K562 (cell line): ENCODE measurements at regions not wholly inside any gene's neighbourhood (a gene's known extent, or its start where the extent isn't known, plus 50 kb on each side); places are given as distances from the start of the nearest gene placed in this dataset.

Experiments used
- ATAC-seq: fragments of 200-7000 bp; cut with Tn5 transposase; 3 replicates; pipeline ENCODE4 v1.9.1; 2020; ENCODE audit warnings: moderate library complexity
- BruUV-seq: library from RNA; stranded (reverse); fragments of 400-500 nt; replicated peaks from 2 replicates; lab custom pipeline; 2021; lab: Mats Ljungman, UMichigan
- CTCF ChIA-PET: fragments of 300-600 bp; formaldehyde crosslinking; extraction: SDS; loops from one replicate; lab custom pipeline; 2021; ENCODE audit warnings: low intra/inter-chr PET ratio; lab: Yijun Ruan, JAX
- POLR2A ChIA-PET: fragments of 300-600, 350-650 bp; sonication (Branson Sonifier 250); formaldehyde crosslinking; extraction: SDS; loops from one replicate; lab custom pipeline; 2021; ENCODE audit warnings: antibody characterized with exemption, inconsistent platforms; lab: Yijun Ruan, JAX
- DNase-seq, 4 experiments: peaks; one replicate each; pipeline versions ENCODE4 v3.0.0 to v3.0.0-alpha.2; 2011 to 2018; ENCODE audit warnings: low spot score in 3 of 4, mixed read lengths in 3 of 4; ENCODE audit errors: extremely low read depth in 1 of 4
- FAIRE-seq: peaks from 2 replicates; lab custom pipeline; 2011; peaks lifted over from hg19 to GRCh38; lab: Jason Lieb, UNC
- H2AFZ ChIP-seq: 2 replicates; pipeline ENCODE4 v1.6.0; 2011; ENCODE audit warnings: low read depth, low read length, control low read depth, inconsistent platforms
- H3K27ac ChIP-seq: fragments of 200-600 bp; 3 replicates; pipeline ENCODE4 v1.8.0; 2011; ENCODE audit warnings: low read depth, mild to moderate bottlenecking, control low read depth, inconsistent platforms, low read length, moderate library complexity, mixed read lengths; ENCODE audit errors: extremely low read depth
- H3K27me3 ChIP-seq, 2 experiments: fragments of 300-600 bp in 1 of 2; 2 replicates in 1 of 2; 3 replicates in 1 of 2; pipeline versions ENCODE4 v1.6.0 to v1.8.0; 2011; ENCODE audit warnings: inconsistent platforms in 2 of 2, low read length in 2 of 2, mild to moderate bottlenecking in 1 of 2, mixed read lengths in 1 of 2, moderate library complexity in 1 of 2; ENCODE audit not compliant: control insufficient read depth in 2 of 2, insufficient read depth in 2 of 2
- H3K36me3 ChIP-seq: fragments of 300-600 bp; 3 replicates; pipeline ENCODE4 v1.8.0; 2011; ENCODE audit warnings: mild to moderate bottlenecking, low read length, inconsistent platforms; ENCODE audit not compliant: control insufficient read depth, insufficient read depth
- H3K4me1 ChIP-seq, 2 experiments: fragments of 200-600 bp in 1 of 2; replicated peaks in 1 of 2; 2 replicates in 1 of 2; 3 replicates in 1 of 2; pipeline versions ENCODE4 v1.5.1 to v1.8.0; 2011; ENCODE audit warnings: inconsistent platforms in 2 of 2, low read length in 2 of 2, mild to moderate bottlenecking in 1 of 2, mixed read lengths in 1 of 2, moderate library complexity in 1 of 2; ENCODE audit not compliant: control insufficient read depth in 2 of 2, insufficient read depth in 2 of 2
- H3K4me2 ChIP-seq: 2 replicates; pipeline ENCODE4 v1.6.1; 2011; ENCODE audit warnings: low read length, control low read depth, inconsistent platforms, mixed read lengths; ENCODE audit not compliant: insufficient read depth
- H3K4me3 ChIP-seq: fragments of 200-600 bp; sonication (generic), shearing (Covaris generic); 2 replicates; pipeline ENCODE4 v1.5.1; 2016; ENCODE audit warnings: control low read depth, inconsistent platforms
- H3K79me2 ChIP-seq: fragments of 200-600 bp; 3 replicates; pipeline ENCODE4 v1.8.0; 2011; ENCODE audit warnings: low read length, inconsistent platforms; ENCODE audit not compliant: control insufficient read depth, insufficient read depth
- H3K9ac ChIP-seq, 2 experiments: 2 replicates each; pipeline versions ENCODE4 v1.6.0 to v1.6.1; 2011; ENCODE audit warnings: low read depth in 2 of 2, low read length in 2 of 2, control low read depth in 1 of 2, inconsistent platforms in 1 of 2, mild to moderate bottlenecking in 1 of 2, mixed read lengths in 1 of 2; ENCODE audit not compliant: insufficient read depth in 1 of 2
- H3K9me1 ChIP-seq: one replicate; pipeline ENCODE4 v1.6.0; 2011; ENCODE audit warnings: inconsistent platforms, mild to moderate bottlenecking, low read length, moderate library complexity; ENCODE audit not compliant: control insufficient read depth, insufficient read depth
- H3K9me3 ChIP-seq: replicated peaks from 2 replicates; pipeline ENCODE4 v1.5.1; 2011; ENCODE audit warnings: low read depth, low read length, inconsistent platforms; ENCODE audit not compliant: control insufficient read depth, insufficient read depth
- H4K20me1 ChIP-seq: replicated peaks from 2 replicates; pipeline ENCODE4 v1.6.1; 2011; ENCODE audit warnings: low read length, inconsistent platforms, mixed read lengths; ENCODE audit not compliant: control insufficient read depth, insufficient read depth
- BACH1 ChIP-seq: fragments of 200-800 bp; sonication (Bioruptor generic); IDR thresholded peaks from 2 replicates; pipeline ENCODE4 v1.6.1; 2016; ENCODE audit warnings: missing genetic modification characterization, missing compliant biosample characterization
- BMI1 ChIP-seq: fragments of 150-350 bp; IDR thresholded peaks from 2 replicates; pipeline ENCODE4 v1.6.1; 2014; ENCODE audit warnings: low read length
- BRD4 ChIP-seq: fragments of 200-600 bp; sonication (generic); IDR thresholded peaks from 2 replicates; pipeline ENCODE4 v1.6.1; 2017; ENCODE audit warnings: inconsistent platforms
- ELK3 ChIP-seq: fragments of 450-650 bp; formaldehyde crosslinking; IDR thresholded peaks from 2 replicates; pipeline ENCODE4 v1.4.0; 2020; ENCODE audit warnings: mild to moderate bottlenecking
- ERF ChIP-seq: fragments of 450-650 bp; formaldehyde crosslinking; IDR thresholded peaks from 2 replicates; pipeline ENCODE4 v1.4.0; 2020; ENCODE audit warnings: mild to moderate bottlenecking, mixed read lengths
- HINFP ChIP-seq: fragments of 450-650 bp; conservative IDR thresholded peaks from 2 replicates; pipeline ENCODE4 v1.6.1; 2016; ENCODE audit warnings: missing genetic modification characterization, low read depth, mild to moderate bottlenecking, control low read depth, missing compliant biosample characterization
- HOXB6 ChIP-seq: fragments of 250-450 bp; sonication (Bioruptor Pico); IDR thresholded peaks from 2 replicates; pipeline ENCODE4 v1.5.1; 2022; ENCODE audit warnings: mild to moderate bottlenecking, borderline replicate concordance
- ID3 ChIP-seq, 2 experiments: fragments of 250-450 bp in 1 of 2; fragments of 450-650 bp in 1 of 2; sonication (Bioruptor Pico) in 1 of 2; IDR thresholded peaks; 2 replicates each; pipeline versions ENCODE4 v1.6.1 to v1.8.0; 2016 to 2021; ENCODE audit warnings: mild to moderate bottlenecking in 2 of 2, moderate library complexity in 2 of 2, missing compliant biosample characterization in 1 of 2, missing genetic modification characterization in 1 of 2
- MTA1 ChIP-seq: fragments of 450-650 bp; IDR thresholded peaks from 2 replicates; pipeline ENCODE4 v1.6.1; 2017; ENCODE audit warnings: borderline replicate concordance
- PHF20 ChIP-seq: fragments of 450-650 bp; IDR thresholded peaks from 2 replicates; pipeline ENCODE4 v1.6.1; 2018; ENCODE audit not compliant: partially characterized antibody
- SMC3 ChIP-seq: conservative IDR thresholded peaks from 2 replicates; pipeline ENCODE4 v1.6.1; 2011; ENCODE audit warnings: low read depth, low read length, improper control_type of control experiment; ENCODE audit not compliant: insufficient read depth
- SRSF7 ChIP-seq: fragments of 200-400 bp; formaldehyde crosslinking; optimal IDR thresholded peaks from 2 replicates; pipeline ENCODE3; 2017; ENCODE audit warnings: mild to moderate bottlenecking, low read depth, low read length
- TAF15 ChIP-seq: fragments of 200-400 bp; formaldehyde crosslinking; IDR thresholded peaks from 2 replicates; pipeline ENCODE4 v1.6.1; 2017; ENCODE audit warnings: mild to moderate bottlenecking, low read depth, low read length, moderate library complexity
- TSHZ1 ChIP-seq: fragments of 250-450 bp; sonication (Bioruptor Pico); IDR thresholded peaks from 2 replicates; pipeline ENCODE4 v1.4.0; 2020; ENCODE audit warnings: mild to moderate bottlenecking, moderate library complexity
- ZNF212 ChIP-seq: fragments of 450-650 bp; formaldehyde crosslinking; IDR thresholded peaks from 2 replicates; pipeline ENCODE4 v1.4.0; 2020; ENCODE audit warnings: mild to moderate bottlenecking
- ZNF408 ChIP-seq: fragments of 250-450 bp; sonication (Bioruptor Pico); IDR thresholded peaks from 2 replicates; pipeline ENCODE4 v1.4.0; 2020; ENCODE audit warnings: low read depth, mild to moderate bottlenecking, moderate library complexity
- ZNF589 ChIP-seq: fragments of 200-800 bp; sonication (Bioruptor generic); IDR thresholded peaks from 2 replicates; pipeline ENCODE4 v1.6.1; 2016; ENCODE audit warnings: low read depth, missing genetic modification characterization, missing compliant biosample characterization
- ZSCAN32 ChIP-seq: fragments of 450-650 bp; formaldehyde crosslinking; IDR thresholded peaks from 2 replicates; pipeline ENCODE4 v1.4.0; 2020; ENCODE audit warnings: mild to moderate bottlenecking, moderate library complexity
- WGBS: fragments of 100-300 bp; shearing (Covaris generic); methylation state at CpG from one replicate; pipeline ENCODE4 v1.1.6; 2016; ENCODE audit warnings: low coverage, mixed read lengths; ENCODE audit not compliant: insufficient coverage; ENCODE audit errors: missing lambda C conversion rate; 5-methylcytosine and 5-hydroxymethylcytosine counted together
- in situ Hi-C: fragments of 300-500 bp; cut with MboI; formaldehyde crosslinking; loops from 4 replicates; pipeline ENCODE4 v1.15.0; 2018; ENCODE audit warnings: inconsistent platforms, mixed read lengths
- intact Hi-C: fragments of 100-400 bp; cut with micrococcal nuclease; formaldehyde crosslinking; loops from 2 replicates; pipeline ENCODE4 v1.14.2; 2022

GRCh38 chr1:55560266-55560665, 345.1 kb upstream of the USP24 start:
- Histone ChIP-seq H3K9me3 (no peaks in the 10 kb centered on the region), H3K27ac (no peak overlapping the region), H3K27me3 (peaks cover 0 to 5% of the 10 kb centered on the region in 2 experiments; a peak in 1 of 5 replicates), H3K4me1 (no peaks in the 10 kb centered on the region), H3K4me3 (no peak overlapping the region), H3K36me3 (no peaks in the 10 kb centered on the region), H3K9me1 (no peaks in the 10 kb centered on the region), H3K4me2 (no peak overlapping the region), H4K20me1 (no peaks in the 10 kb centered on the region), H2AFZ (no peak overlapping the region), H3K79me2 (no peaks in the 10 kb centered on the region), H3K9ac (no peak overlapping the region)
- TF ChIP-seq ZNF212 (CRISPR knock-in tag), result no peak
- TF ChIP-seq ELK3 (CRISPR knock-in tag), result no peak
- no peak for TF ChIP-seq HOXB6 (CRISPR knock-in tag)
- no peak for TF ChIP-seq ZNF589
- no peak for TF ChIP-seq SMC3
- no peak for TF ChIP-seq ZSCAN32 (CRISPR knock-in tag)
- no peak for TF ChIP-seq ID3 (CRISPR knock-in tag; IDR thresholded peaks at IDR 0.05)
- no peak for TF ChIP-seq ID3 (tag; IDR thresholded peaks at IDR 0.05)
- no peak for TF ChIP-seq BRD4
- TF ChIP-seq MTA1, result no peak
- TF ChIP-seq TAF15, result no peak
- no peak for TF ChIP-seq BACH1 (tag)
- TF ChIP-seq SRSF7, result no peak
- TF ChIP-seq PHF20, result no peak
- no peak for TF ChIP-seq ERF (CRISPR knock-in tag)
- TF ChIP-seq TSHZ1 (CRISPR knock-in tag), result no peak
- TF ChIP-seq BMI1, result no peak
- TF ChIP-seq ZNF408 (CRISPR knock-in tag), result no peak
- no peak for TF ChIP-seq HINFP (tag)
- FAIRE-seq (no peak), DNase-seq (no peak), ATAC-seq (no peak)
- ChIA-PET CTCF (no interaction called here), POLR2A (interaction anchor here (0.8 kb wide), 1 partner anchor 10 kb away, joined by 3 read pairs; no protein-coding TSS in a partner anchor)
- intact Hi-C loops (no loop called here), in situ Hi-C loops (no loop called here)
- BruUV-seq, result no TSS peak
- 0% methylated on average over 1 of the region's 1 CpG for WGBS
